HCT116 (cell line): ENCODE measurements at regions not wholly inside any gene's neighbourhood (a gene's known extent, or its start where the extent isn't known, plus 50 kb on each side); places are given as distances from the start of the nearest gene placed in this dataset.

Source experiments
- ATAC-seq: fragments of 200-7000 bp; cut with Tn5 transposase; 2 replicates; pipeline ENCODE4 v1.9.1; 2020; ENCODE audit warnings: mild to moderate bottlenecking, moderate library complexity
- BruUV-seq: library from RNA; stranded (reverse); fragments of 400-500 nt; replicated peaks from 2 replicates; lab custom pipeline; 2021; lab: Mats Ljungman, UMichigan
- CTCF ChIA-PET: fragments of 300-600 bp; sonication (Branson Sonifier 250); formaldehyde crosslinking; loops from one replicate; lab custom pipeline; 2021; ENCODE audit warnings: antibody characterized with exemption; lab: Charles Lee
- POLR2A ChIA-PET: fragments of 300-600, 350-600 bp; sonication (Branson Sonifier 250); formaldehyde crosslinking; loops from one replicate; lab custom pipeline; 2021; ENCODE audit warnings: antibody characterized with exemption; lab: Charles Lee
- RAD21 ChIA-PET, 2 experiments: fragments of 300-600 bp; sonication (Branson Sonifier 250); formaldehyde crosslinking; loops; one replicate each; lab custom pipeline; 2023; ENCODE audit warnings: low total read pairs in 2 of 2; ENCODE audit not compliant: uncharacterized antibody in 2 of 2, unreplicated experiment in 2 of 2, low non-redundant PET in 1 of 2; lab: Charles Lee
- DNase-seq: peaks from one replicate; pipeline ENCODE4 v3.0.0-alpha.2; 2010; ENCODE audit warnings: low read depth, low spot score
- H2AFZ ChIP-seq: fragments of 200-600 bp; shearing (Covaris generic), sonication (generic); 2 replicates; pipeline ENCODE4 v1.6.1; 2017; ENCODE audit warnings: low read depth, mixed run types, mixed read lengths, antibody characterized with exemption, low read length; ENCODE audit not compliant: poor library complexity, severe bottlenecking
- H3K27ac ChIP-seq: 2 replicates; pipeline ENCODE4 v1.5.1; 2012; ENCODE audit warnings: low read depth, low read length
- H3K27me3 ChIP-seq: fragments of 200-600 bp; sonication (generic); 2 replicates; pipeline ENCODE4 v1.6.1; 2016; ENCODE audit warnings: mixed run types, low read length, mixed read lengths; ENCODE audit not compliant: insufficient read depth
- H3K36me3 ChIP-seq, 2 experiments: fragments of 200-500 bp in 1 of 2; fragments of 200-600 bp in 1 of 2; sonication (Bioruptor generic) in 1 of 2; sonication (generic) in 1 of 2; 2 replicates each; pipeline versions ENCODE4 v1.5.1 to v1.6.1; 2014 to 2016; ENCODE audit warnings: low read length in 2 of 2, inconsistent platforms in 1 of 2, mixed read lengths in 1 of 2, mixed run types in 1 of 2; ENCODE audit not compliant: insufficient read depth in 2 of 2, control insufficient read depth in 1 of 2
- H3K4me1 ChIP-seq, 2 experiments: fragments of 200-600 bp in 1 of 2; sonication (generic) in 1 of 2; 2 replicates each; pipeline versions ENCODE4 v1.5.1 to v1.6.1; 2012 to 2017; ENCODE audit warnings: low read length in 2 of 2, inconsistent platforms in 1 of 2, mild to moderate bottlenecking in 1 of 2, mixed read lengths in 1 of 2, mixed run types in 1 of 2, moderate library complexity in 1 of 2; ENCODE audit not compliant: insufficient read depth in 2 of 2, control insufficient read depth in 1 of 2
- H3K4me2 ChIP-seq: fragments of 200-600 bp; sonication (generic); 2 replicates; pipeline ENCODE4 v1.6.1; 2017; ENCODE audit warnings: mixed run types, low read length, mixed read lengths
- H3K4me3 ChIP-seq, 2 experiments: fragments of 200-600 bp in 1 of 2; sonication (generic) in 1 of 2; replicated peaks in 1 of 2; 2 replicates each; pipeline ENCODE4 v1.5.1; 2011 to 2016; ENCODE audit warnings: low read length in 2 of 2, control low read depth in 1 of 2, low read depth in 1 of 2, mild to moderate bottlenecking in 1 of 2, mixed read lengths in 1 of 2, mixed run types in 1 of 2
- H3K79me2 ChIP-seq: fragments of 200-600 bp; sonication (generic); 2 replicates; pipeline ENCODE4 v1.6.1; 2017; ENCODE audit warnings: mild to moderate bottlenecking, mixed run types, low read length, moderate library complexity, mixed read lengths; ENCODE audit not compliant: insufficient read depth
- H3K9ac ChIP-seq: fragments of 200-600 bp; sonication (generic); 2 replicates; pipeline ENCODE4 v1.6.1; 2016; ENCODE audit warnings: low read length, mixed read lengths
- H3K9me2 ChIP-seq: fragments of 200-600 bp; sonication (generic), shearing (Covaris generic); 2 replicates; pipeline ENCODE4 v1.6.1; 2017; ENCODE audit warnings: mixed run types, mild to moderate bottlenecking, moderate library complexity; ENCODE audit not compliant: insufficient read depth
- H3K9me3 ChIP-seq, 2 experiments: fragments of 200-500 bp in 1 of 2; fragments of 200-600 bp in 1 of 2; sonication (Bioruptor generic) in 1 of 2; sonication (generic) in 1 of 2; 2 replicates each; pipeline ENCODE4 v1.6.1; 2014 to 2017; ENCODE audit warnings: low read length in 2 of 2, mixed read lengths in 2 of 2, inconsistent platforms in 1 of 2, low read depth in 1 of 2, mild to moderate bottlenecking in 1 of 2, mixed run types in 1 of 2, moderate library complexity in 1 of 2; ENCODE audit not compliant: control insufficient read depth in 1 of 2, insufficient read depth in 1 of 2
- H4K20me1 ChIP-seq: fragments of 200-600 bp; sonication (generic), shearing (Covaris generic); 2 replicates; pipeline ENCODE4 v1.6.1; 2017; ENCODE audit warnings: mixed run types, mild to moderate bottlenecking, moderate library complexity; ENCODE audit not compliant: insufficient read depth
- CBX3 ChIP-seq: IDR thresholded peaks from 2 replicates; pipeline ENCODE4 v1.6.1; 2012; ENCODE audit warnings: low read depth
- EZH2 ChIP-seq: fragments of 200-600 bp; sonication (generic); IDR thresholded peaks from 2 replicates; pipeline ENCODE4 v1.6.1; 2017; ENCODE audit warnings: antibody characterized with exemption, mixed run types
- POLR2AphosphoS5 ChIP-seq: IDR thresholded peaks from 2 replicates; pipeline ENCODE4 v1.6.1; 2011; ENCODE audit warnings: mild to moderate bottlenecking, low read depth, low read length, moderate library complexity
- SRF ChIP-seq: IDR thresholded peaks from 2 replicates; pipeline ENCODE4 v1.6.1; 2012; ENCODE audit warnings: low read depth
- YY1 ChIP-seq: IDR thresholded peaks from 2 replicates; pipeline ENCODE4 v1.6.1; 2011; ENCODE audit warnings: low read length, low read depth, moderate library complexity, mild to moderate bottlenecking; ENCODE audit not compliant: insufficient replicate concordance; ENCODE audit errors: extremely low read depth
- ZFX ChIP-seq: fragments of 450-650 bp; IDR thresholded peaks from 2 replicates; pipeline ENCODE4 v1.6.1; 2017
- ZNF274 ChIP-seq: fragments of 200-500 bp; sonication (Bioruptor generic); IDR thresholded peaks from 2 replicates; pipeline ENCODE4 v1.6.1; 2014; ENCODE audit warnings: mild to moderate bottlenecking, low read depth, low read length, inconsistent platforms
- intact Hi-C: fragments of 100-400 bp; cut with micrococcal nuclease; formaldehyde crosslinking; loops from 2 replicates; pipeline ENCODE4 v1.10.0; 2022
- TF ChIP-seq, protein P1 (sequence below): IDR thresholded peaks from 2 replicates; pipeline ENCODE4 v1.6.1; 2011; ENCODE audit warnings: mild to moderate bottlenecking, low read length, moderate library complexity; ENCODE audit not compliant: insufficient replicate concordance; ENCODE audit errors: extremely low read depth

DNA sequence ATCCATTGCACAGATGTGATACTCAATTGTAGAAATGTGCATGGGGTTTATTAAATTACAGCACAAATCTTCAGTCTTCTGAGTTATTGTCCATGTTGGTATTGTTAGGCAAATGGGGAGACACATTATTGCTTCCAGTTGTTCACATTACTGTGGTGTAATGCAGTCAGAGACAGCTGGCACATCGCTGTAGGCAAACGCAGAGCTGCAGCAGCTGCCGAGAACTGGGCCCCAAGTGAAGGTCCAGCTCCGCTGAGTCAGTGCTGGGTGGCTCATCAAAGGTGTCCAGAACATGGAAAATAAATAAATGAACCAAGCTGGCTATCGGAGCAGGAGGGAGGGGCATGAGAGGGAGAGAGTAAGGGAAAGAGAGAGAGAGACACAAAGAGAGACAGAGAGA, 299.1 kb upstream of the OBI1 start:
- ChIA-PET CTCF (no interaction called here), RAD21 (no interaction called here), POLR2A (no interaction called here)
- H3K4me2 ChIP-seq, result no peak overlapping the region
- no peak overlapping the region for H3K4me3 ChIP-seq
- H3K9me3 ChIP-seq, result no peaks in the 10 kb centered on the region
- no peak overlapping the region for H3K9ac ChIP-seq
- ATAC-seq, result no peak
- H3K27me3 ChIP-seq, result 0 out of 2 replicates have a peak, but pooled peaks cover 3% of the 10 kb centered on the region
- H3K36me3 ChIP-seq, result no peaks in the 10 kb centered on the region
- no TSS peak for BruUV-seq
- TF ChIP-seq ZNF274 (no peak), CBX3 (no peak), SRF (no peak), YY1 (no peak), ZFX (no peak), POLR2AphosphoS5 (no peak), EZH2 (no peak)
- TF ChIP-seq, protein P1, sequence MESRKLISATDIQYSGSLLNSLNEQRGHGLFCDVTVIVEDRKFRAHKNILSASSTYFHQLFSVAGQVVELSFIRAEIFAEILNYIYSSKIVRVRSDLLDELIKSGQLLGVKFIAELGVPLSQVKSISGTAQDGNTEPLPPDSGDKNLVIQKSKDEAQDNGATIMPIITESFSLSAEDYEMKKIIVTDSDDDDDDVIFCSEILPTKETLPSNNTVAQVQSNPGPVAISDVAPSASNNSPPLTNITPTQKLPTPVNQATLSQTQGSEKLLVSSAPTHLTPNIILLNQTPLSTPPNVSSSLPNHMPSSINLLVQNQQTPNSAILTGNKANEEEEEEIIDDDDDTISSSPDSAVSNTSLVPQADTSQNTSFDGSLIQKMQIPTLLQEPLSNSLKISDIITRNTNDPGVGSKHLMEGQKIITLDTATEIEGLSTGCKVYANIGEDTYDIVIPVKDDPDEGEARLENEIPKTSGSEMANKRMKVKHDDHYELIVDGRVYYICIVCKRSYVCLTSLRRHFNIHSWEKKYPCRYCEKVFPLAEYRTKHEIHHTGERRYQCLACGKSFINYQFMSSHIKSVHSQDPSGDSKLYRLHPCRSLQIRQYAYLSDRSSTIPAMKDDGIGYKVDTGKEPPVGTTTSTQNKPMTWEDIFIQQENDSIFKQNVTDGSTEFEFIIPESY, result no peak
- no peaks in the 10 kb centered on the region for H3K9me2 ChIP-seq
- H3K4me1 ChIP-seq, result no peaks in the 10 kb centered on the region
- no peaks in the 10 kb centered on the region for H3K79me2 ChIP-seq
- no peak overlapping the region for H3K27ac ChIP-seq
- H2AFZ ChIP-seq, result no peak overlapping the region
- no peak for DNase-seq
- no peaks in the 10 kb centered on the region; the same call in 1 of the 2 replicates for H4K20me1 ChIP-seq
- intact Hi-C loops, result no loop called here
